AG08395 (cell line): ENCODE measurements at regions not wholly inside any gene's neighbourhood (a gene's known extent, or its start where the extent isn't known, plus 50 kb on each side); places are given as distances from the start of the nearest gene placed in this dataset.
A peak's percentile ranks its signal among the peaks of the same experiment; 100 is the strongest.
"Not testable (repeated sequence)": the region's sequence is repeated elsewhere in the genome, so short reads cannot be mapped to it uniquely, and the experiment has no call there.

Source experiments
- DNase-seq: peaks from one replicate; pipeline ENCODE4 v3.0.0; 2012; ENCODE audit warnings: mixed read lengths, low spot score

DNA sequence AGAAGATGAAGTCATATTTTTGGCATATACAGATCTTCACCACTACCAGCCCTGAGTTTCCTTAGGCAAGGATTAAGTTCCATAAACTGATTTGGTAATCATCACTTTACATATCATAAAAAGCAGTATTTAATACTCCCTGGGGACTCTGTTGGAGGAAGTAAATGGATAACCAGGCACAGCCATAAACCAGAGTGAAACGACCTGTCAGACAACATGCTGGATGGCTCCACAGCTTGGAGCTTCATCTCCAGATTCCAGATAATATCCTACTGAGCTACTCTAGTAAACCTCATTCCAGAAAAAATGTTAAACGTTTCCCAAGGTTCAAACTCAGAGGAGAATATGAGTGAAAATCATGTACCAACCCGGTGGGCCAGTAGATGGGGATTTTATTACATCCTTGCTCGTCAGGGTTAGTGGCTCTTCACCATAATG, 109.2 kb downstream of the BASP1 start:
- DNase-seq, result no peak

- DNase-seq, result no peak
Measured at GRCh38 chr5:17327048-17327625, 109.7 kb downstream of the BASP1 start.

- no peak for DNase-seq
Measured at GRCh38 chr5:17329571-17329970, 112.1 kb downstream of the BASP1 start.

GRCh38 chr5:17330386-17330785, 113.0 kb downstream of the BASP1 start:
- no peak for DNase-seq

DNA sequence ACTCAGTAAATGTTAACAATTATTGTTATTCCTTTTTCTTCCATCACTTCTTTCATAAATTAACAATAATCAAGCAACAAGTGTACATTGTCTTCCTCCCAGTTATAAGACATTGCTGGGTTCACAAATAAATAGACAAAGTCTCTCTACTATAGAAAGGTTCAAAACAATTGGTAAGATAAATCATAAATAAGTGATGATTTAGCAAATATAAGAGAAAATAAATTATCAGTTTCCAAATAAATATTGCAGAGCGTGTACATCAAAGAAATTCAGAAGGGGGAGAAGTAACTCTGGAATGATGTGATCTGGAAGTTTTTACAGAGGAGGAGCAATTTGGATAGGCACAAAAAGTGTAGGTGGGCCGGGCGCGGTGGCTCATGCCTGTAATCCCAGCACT, 114.2 kb downstream of the BASP1 start:
- no peak for DNase-seq

DNA sequence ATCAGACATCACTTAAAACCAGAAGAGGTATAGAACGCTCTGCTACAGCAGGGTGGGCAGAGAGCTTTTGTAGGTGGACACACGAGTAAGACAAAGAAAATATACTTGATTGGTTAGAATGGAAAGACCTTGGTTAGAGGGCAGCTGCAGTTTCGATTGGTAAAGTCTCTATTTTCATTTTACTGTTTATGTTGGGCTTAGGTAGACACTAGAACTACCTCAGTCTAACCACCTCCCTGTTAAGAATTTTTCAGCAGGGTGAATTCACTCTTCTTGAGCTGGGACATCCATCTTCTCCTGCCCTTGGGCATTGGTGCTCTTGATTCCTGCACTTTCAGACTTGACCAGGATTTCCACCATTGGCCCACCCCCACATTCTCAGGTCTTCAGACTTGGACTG, 116.3 kb downstream of the BASP1 start:
- DNase-seq, result no peak

DNA sequence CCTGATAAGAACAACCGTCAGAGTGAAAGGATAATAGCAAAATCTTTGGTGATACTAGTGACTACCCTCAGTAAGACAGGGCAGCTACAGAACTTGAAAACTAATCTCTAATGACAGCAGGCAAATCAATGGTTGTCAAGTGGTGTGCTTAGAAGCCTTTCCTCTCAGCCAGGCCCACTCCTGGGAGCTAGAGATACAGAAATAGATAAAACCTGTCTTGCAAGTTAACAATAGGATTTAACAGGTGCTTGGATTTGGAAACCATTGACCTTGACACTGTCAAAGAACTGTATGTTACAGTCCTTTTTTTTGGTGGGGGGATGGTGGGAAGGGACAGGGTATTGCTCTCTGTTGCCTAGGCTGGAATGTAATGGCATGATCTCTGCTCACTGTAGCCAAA, 118.6 kb downstream of the BASP1 start:
- no peak for DNase-seq

- DNase-seq, result not testable (repeated sequence)
Measured at GRCh38 chr5:17336723-17337122, 119.3 kb downstream of the BASP1 start.

GRCh38 chr5:17339841-17340240, 122.4 kb downstream of the BASP1 start:
- DNase-seq, result no peak

- no peak for DNase-seq
Measured at GRCh38 chr5:17340379-17340778, 122.9 kb downstream of the BASP1 start.

DNA sequence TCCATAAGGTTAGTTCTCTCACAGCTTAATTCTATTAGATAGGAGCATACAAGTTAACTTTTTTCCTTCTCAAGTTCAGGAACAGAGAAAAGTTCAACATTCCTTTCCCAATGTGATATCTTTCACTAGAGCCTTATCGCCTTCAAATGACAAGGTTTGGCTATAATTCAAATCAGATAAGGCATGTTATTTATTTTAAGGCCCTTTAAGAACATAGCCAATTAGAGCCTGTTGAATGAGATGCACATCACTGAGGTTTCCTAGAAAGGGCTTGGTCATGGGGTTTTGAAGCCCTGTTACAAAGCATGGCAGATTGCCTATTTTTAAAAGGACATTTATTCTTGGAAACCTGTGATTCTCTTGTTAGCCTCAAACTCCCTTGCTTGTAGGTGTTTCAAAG, 123.4 kb downstream of the BASP1 start:
- DNase-seq, result no peak

DNA sequence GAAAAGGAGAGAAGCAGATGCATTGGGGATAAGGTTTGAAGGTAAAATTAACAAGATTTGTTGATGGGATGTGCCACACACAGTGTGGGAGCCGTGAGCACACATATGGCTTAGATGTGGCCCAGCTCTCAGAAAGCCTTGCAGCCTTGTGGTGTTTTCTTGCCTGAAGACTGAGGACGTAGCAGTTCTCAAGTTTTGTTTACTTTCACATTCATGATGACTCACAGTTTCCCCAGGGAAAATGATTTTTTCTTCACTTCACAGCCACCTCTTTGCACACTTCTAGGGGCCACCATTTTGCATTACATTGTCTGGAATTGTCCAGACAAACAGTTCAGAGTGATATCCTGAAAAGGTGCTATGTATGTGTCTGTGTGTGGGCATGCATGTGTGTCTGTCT, 126.2 kb downstream of the BASP1 start:
- DNase-seq, result peak; percentile 69

DNA sequence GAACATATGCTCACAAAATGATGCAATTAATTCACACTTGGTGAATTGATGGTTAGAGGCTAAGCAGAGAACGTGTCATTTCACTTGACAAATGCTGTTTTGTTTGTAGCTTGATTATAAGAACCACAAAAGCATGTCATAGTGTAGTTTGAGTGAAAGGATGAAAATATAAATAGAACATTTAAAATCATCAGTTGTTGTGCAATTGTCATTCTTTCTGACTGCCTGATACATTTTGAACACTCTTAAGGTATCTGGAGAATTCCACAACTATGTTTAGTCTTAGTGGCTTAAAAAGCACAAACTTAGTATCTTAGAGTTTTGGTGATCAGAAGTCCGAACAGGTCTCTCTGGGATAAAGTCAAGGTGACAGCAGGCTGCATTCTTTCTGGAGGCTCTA, 129.4 kb downstream of the BASP1 start:
- no peak for DNase-seq

- no peak for DNase-seq
Measured at GRCh38 chr5:17352223-17352622, 134.8 kb downstream of the BASP1 start.

- no peak for DNase-seq
Measured at GRCh38 chr5:17354265-17354664, 136.8 kb downstream of the BASP1 start.

DNA sequence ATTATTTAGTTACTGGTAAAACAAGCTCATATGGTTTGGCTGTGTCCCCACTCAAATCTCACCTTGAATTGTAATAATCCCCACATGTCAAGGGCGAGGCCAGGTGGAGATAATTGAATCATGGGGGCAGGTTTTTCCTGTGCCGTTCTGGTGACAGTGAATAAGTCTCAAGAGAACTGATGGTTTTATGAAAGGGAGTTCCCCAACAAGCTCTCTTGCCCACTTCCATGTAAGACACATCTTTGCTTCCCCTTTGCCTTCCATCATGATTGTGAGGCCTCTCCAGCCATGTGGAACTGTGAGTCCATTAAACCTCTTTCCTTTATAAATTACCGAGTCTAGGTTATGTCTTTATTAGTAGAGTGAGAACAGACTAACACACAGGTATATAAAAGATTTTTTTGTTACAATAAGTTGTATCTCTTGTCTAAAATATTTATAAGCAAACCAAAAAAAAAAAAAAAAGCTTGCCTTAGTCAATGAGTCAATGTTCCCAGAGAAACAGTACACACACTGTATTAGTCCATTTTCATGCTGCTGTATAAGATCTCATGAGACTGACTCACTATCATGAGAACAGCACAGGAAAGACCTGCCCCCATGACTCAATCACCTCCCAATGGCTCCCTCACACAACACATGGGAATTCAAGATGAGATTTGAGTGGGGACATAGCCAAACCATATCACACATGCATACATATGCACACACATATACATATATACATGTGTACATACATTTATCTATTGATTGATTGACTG, 138.3 kb downstream of the BASP1 start:
- DNase-seq, result no peak

- no peak for DNase-seq
Measured at GRCh38 chr5:17356551-17356950, 139.1 kb downstream of the BASP1 start.

GRCh38 chr5:17357504-17357903, 140.1 kb downstream of the BASP1 start:
- DNase-seq, result no peak

GRCh38 chr5:17358031-17358430, 140.0 kb upstream of the TAF11L2 start:
- DNase-seq, result no peak

- DNase-seq, result peak; percentile 74
Measured at GRCh38 chr5:17359451-17360011, 138.5 kb upstream of the TAF11L2 start.

GRCh38 chr5:17360879-17361278, 137.2 kb upstream of the TAF11L2 start:
- no peak for DNase-seq

DNA sequence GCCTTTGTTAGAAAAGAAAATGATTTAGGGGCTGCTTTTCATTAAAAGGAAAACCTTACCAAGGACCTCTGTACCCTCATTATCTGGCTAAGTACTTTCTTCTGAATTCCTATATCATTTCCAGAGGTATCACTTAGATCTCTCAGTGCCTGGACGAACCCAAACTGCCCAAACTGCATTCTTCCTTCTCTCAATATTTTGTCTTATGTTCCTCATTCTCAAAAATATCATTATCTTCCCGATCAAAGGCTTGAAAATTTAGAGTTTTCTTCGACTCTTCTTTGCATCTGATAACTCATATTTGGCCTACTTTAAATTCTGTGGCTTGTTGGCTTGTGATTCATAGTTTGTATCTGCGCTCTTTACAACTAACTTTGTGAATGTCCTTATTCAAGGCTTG, 136.7 kb upstream of the TAF11L2 start:
- no peak for DNase-seq

DNA sequence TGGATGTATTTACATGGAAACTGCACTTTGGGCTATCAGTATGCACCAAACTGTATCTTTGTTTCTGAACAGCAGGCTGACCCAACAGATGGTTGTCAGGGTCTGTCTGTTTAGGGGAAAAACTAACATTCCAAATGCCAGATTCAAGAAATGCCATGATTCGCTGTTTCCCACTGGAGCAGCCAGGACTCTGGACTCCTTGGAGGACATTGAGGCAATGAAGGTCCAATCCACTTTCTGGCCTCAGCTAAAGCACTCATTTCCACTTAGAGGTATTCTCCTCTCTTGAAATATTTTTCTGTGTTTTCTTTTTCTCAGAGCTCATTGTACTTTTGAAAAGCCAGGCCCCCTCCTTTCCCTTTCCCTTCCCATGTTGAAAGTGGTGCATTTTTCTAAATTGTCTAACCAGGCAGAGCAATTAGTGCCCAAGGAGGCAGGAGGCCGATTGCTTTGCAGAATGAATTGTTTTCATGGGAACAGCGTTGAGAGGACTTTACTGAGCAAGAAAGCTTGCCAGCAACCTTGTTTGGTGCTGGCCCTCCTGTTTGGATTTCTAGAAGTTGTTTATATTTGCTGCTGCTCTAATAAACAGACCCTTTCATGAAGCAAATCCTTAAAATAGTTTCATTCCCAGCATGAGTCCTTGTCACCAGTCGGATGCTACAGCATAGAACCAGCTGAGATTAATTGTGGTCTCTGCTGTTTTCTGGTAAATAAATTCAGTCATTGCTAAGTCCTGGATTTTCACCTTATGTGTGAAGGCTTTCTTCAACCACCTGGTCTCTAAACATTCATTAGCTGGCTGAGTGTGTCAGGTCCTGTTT, 132.8 kb upstream of the TAF11L2 start:
- no peak for DNase-seq
